NT2/D1 (cell line): ENCODE measurements at regions not wholly inside any gene's neighbourhood (a gene's known extent, or its start where the extent isn't known, plus 50 kb on each side); places are given as distances from the start of the nearest gene placed in this dataset.

Source experiments
- SUZ12 ChIP-seq: IDR thresholded peaks from 2 replicates; pipeline ENCODE4 v1.6.1; 2011; ENCODE audit not compliant: insufficient read length, insufficient read depth; ENCODE audit errors: extremely low read depth
- YY1 ChIP-seq: IDR thresholded peaks from 2 replicates; pipeline ENCODE4 v1.6.1; 2011; ENCODE audit not compliant: insufficient read length, insufficient read depth

DNA sequence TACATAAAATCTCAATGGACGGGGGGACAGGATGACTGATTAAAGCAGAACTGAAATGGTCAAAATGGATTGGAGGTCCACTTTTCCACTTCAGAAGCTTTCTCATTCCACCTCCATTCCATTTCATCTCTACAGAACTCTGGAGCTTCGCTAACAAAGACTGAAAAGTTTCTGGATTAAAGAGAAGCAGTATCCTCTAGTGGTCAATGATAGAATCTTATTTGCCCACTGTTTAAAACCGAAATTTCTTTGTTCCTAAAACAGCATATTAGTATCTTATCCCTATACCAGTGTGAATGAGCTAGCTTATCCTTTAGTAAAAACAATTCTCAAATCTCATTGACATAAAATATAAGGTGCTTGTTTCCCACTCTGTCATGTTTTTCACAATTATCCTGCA is 890.6 kb downstream of the KCNT2 start:
- no peak for TF ChIP-seq SUZ12
- no peak for TF ChIP-seq YY1
